ENCODE measurements at regions not wholly inside any gene's neighbourhood (a gene's known extent, or its start where the extent isn't known, plus 50 kb on each side); places are given as distances from the start of the nearest gene placed in this dataset.

- no peak for TF ChIP-seq POLR2AphosphoS5 (IDR thresholded peaks at IDR 0.05; ENCODE audit: borderline replicate concordance, low read depth, low read length)
- TF ChIP-seq EZH2 (IDR thresholded peaks at IDR 0.05) = no peak
- TF ChIP-seq FOXP2 (optimal IDR thresholded peaks at IDR 0.05; ENCODE audit: control extremely low read depth, extremely low read length, insufficient read depth) = no peak
Observed at GRCh38 chr2:215503381-215503780, 67.5 kb upstream of the FN1 start.
